ENCODE measurements at regions not wholly inside any gene's neighbourhood (a gene's known extent, or its start where the extent isn't known, plus 50 kb on each side); places are given as distances from the start of the nearest gene placed in this dataset.

DNA sequence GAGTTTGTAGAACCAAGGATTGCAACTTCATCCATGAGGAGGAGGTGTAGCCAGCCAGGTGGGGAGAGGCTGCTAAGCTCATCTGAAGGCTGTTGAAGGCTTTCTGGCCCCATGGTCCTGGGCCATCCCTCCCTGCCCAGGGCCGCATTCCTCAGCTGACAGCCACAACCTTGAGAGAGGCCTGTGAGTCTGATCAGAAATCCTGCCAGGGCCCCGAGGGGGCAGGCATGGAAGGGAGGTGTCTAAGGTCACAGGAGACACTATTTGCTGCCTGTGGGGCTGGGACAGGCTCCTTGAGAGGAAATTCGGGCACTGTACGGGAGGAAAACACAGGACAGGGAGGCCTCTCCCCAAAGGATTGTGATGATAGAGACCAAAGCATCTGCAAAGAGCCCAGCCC, 88.1 kb upstream of the IGLL5 start:
- no peak for DNase-seq (ENCODE audit: extremely low read depth in 1 of 2, low read depth in 1 of 2)

DNA sequence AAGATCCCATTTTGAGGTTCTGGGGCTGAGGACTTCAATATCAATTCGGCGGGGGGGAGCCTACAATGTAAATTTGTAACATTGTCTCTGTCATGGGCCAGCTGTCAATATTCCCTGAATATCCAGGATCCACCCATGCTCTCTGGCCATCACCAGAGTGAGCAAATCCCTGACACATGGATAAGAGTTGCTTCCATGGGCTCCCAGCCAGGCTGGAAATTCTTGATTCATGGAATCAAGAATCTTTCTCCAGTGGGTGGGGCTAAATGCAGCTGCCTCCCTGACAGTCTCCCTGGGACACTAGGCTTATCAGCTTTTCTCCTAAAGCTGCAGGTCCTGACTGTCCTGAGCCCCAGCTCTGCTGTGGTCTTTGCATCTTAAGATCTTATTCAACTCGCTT, 86.9 kb upstream of the IGLL5 start:
- DNase-seq (ENCODE audit: extremely low read depth in 1 of 2, low read depth in 1 of 2): no peak

DNA sequence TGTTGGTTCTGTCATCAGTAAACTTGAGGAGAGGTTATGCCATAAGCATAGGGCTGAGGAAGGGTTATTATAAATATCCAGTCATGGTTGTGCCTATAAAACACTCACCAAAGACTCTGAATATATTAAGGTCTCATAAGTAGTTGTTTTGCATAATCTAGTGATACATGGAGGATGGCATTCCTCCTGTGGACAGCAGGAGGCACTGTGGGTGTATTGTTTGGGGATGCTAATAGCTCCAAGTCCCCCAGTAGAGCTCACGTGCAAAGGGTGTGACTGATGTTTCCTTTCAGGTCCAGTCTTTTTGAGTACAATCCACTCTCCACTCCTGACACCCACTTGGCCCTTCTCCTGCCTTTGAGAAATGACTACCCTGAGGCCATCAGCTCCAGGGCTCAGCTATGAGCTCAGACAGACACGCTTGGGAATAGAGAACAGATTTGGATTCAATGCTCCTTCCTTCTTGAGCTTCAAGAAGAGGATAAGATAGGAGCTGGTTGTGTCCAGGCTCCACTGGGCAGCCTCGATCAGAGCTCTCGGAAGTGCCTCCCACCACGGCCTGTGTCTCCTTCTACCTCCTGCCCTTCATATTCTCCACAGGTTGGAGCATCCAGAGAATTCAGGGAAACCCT, 85.2 kb upstream of the IGLL5 start:
- DNase-seq (ENCODE audit: extremely low read depth in 1 of 2, low read depth in 1 of 2): no peak

DNA sequence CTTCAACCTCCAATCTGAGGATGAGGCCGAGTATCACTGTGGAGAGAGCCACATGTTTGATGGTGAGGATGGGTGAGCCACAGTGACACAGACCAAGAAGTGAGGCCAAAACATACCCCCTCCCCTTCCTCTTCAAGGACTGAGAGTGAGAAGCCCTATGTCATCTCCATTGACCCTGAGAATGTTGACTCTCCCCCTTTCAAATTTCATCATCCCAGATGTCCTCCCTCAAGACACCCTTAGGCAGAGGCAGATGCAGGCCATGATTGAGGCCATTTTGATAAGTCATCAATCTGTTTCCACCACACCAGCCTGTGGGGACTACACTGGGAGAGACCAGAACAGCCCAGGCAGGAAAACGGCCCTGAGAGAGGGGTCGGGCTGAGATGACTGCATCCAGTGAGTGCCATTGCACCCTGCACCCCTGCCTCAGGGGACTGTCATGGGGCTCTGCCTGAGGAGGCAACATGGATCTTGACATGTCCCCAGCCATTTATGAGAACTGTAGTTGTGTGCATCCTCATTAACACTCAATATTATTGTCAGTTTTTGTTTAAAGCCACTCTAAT, 84.2 kb upstream of the IGLL5 start:
- DNase-seq (ENCODE audit: extremely low read depth in 1 of 2, low read depth in 1 of 2): no peak

DNA sequence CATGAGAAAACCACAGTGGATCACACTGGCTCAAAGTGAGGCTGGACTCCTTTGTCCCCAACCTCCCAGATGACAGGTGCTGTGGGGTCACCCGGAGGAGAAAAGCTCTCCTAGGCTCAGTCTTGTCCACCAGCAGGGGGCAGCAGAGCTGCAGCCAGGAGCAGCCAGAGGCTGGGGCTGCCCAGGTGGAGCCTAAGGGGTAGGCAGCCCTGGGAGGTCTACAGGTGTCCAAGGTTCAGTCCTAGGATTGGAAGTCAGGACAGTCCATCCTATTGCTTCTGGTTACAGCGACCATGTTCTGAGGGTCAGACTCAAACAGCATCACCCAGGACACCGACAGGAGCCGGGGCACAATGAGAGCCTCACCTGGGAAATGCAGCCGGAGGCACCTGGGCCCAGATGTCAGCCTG, 77.6 kb upstream of the IGLL5 start:
- peak; percentile 32 to 57 for DNase-seq (ENCODE audit: extremely low read depth in 1 of 2, low read depth in 1 of 2)

DNA sequence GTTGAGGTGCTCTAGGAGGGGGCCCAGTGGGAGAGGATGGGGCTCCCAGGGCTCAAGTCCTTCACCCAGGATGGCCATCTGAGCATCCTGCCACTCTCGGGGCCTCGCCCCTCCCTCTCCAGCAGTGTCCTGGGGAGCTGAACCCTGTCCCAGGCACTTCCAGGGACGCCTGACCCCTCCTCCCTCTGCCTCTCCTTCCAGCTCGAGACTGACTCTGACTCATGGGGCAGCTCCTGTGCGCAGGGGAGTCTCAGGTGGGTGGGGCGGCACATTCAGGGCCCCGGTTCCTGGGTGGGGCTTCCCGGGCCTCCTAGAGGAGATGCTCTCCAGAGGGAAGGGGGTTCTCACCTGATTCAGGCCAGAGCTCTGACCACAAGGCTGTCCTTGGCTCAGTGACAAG, 77.1 kb upstream of the IGLL5 start:
- DNase-seq (ENCODE audit: extremely low read depth in 1 of 2, low read depth in 1 of 2): no peak

DNA sequence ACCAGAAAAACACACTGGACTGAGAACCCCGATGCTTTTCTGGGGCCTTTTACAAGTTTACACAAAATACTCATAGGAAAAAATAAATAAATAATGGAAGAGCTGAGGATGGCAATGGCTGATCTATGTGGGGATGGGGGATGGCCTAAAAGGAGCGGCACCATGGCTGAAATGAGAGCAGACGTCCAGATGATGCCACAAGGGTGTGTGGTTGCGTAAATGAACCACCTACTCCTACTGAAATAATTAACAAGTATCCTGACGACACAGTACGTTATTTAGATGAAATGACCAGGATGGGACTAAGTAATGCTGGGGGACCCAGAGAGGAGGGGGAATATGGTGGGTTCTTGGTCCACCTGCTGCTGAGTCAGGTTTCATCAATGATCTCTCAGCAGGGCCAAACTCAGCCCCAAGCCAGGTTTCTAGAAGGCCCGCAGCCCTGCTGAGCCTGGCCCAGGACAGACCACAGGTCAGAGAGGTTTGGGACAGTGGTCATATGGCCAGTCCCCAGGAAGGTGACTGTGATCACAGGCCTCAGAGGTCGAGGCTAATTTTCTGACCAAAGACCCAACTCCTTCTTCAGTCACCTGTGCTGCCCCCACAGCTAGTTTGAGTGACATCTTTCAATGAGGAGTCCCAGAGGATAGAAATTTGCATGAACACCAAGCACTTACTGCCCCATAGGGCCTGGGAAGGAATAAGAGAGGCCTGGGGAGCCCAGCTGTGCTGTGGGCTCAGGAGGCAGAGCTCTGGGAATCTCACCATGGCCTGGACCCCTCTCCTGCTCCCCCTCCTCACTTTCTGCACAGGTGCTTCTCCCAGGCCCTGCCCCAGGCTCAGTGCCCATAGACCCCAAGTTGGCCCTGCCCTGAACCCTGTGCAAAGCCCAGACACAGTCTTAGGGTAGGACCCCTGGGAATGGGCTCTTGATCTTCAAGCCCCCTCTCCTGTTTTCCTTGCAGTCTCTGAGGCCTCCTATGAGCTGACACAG, 76.3 kb upstream of the IGLL5 start:
- no peak for DNase-seq (ENCODE audit: extremely low read depth in 1 of 2, low read depth in 1 of 2)

DNA sequence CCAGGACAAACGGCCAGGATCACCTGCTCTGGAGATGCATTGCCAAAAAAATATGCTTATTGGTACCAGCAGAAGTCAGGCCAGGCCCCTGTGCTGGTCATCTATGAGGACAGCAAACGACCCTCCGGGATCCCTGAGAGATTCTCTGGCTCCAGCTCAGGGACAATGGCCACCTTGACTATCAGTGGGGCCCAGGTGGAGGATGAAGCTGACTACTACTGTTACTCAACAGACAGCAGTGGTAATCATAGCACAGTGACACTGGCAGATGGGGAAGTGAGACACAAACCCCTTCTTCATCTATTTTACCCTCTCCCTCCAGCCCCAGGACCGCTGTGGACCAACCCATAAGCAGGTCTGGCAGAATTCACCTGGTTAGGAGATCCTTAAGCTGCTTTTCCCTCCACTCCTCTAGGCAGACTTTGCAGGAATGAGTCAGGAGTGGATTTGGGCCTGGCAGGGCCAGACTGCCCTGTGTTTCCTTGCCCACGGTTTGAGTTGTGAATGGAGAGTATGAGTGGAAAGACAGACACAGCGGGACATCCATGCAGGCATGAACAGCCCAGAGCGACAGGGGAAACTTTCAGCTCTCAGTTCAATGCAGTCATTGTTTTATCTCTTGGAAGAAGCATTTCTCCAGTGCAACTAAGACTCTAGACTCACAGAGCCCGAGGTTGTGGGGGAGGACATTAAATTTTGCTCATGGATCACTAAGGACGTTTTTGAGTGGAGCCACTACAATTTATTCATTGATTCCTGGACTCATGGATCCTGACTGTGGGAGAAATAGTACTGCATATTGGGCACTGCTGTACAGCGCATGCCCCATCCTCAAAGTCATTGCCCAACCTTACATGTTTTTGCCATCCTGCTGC, 75.3 kb upstream of the IGLL5 start:
- no peak for DNase-seq (ENCODE audit: extremely low read depth in 1 of 2, low read depth in 1 of 2)

DNA sequence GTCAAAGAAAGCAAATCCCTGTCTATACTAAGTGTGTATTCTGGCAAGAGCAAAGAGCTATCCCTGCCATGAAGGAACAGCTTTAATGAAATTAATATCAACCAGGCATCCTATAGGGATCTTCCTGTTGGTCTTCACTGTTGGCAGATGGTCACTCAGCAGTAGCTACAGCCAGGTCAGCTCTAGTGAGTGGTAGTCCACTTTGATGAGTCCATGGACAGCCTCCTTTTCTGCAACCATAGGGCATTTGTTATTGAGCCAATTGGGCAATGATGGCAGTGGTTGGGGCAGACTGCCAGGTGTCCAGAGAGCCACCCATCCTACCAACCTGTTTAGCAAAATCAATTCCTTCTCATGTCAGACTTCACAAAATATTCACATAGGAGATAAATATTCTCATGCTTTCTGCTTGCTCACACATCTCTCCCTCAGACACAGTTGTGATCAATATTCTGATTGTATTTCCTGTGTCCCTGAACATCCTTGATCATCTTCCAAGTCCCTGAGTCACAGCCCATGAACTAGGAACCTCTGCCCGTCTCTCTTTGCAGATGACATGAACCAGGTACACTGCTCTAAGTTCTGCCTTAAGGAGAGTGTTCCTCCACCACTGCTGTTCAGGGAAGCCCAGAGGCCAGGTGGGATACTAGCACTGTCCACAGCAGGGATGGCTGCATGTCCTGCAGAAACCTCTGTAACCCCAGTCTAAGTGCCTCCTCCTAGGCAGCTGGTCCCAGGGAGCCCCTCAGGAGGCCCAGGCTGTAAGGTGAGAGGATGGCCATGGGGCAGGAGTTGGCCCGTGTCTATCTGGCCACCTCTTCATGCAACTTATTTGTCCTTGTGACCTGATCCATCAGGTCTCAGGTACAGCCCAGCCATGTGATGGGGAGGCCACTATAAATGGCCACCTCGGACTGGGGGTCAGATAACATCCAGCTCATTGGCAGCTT, 74.2 kb upstream of the IGLL5 start:
- DNase-seq (ENCODE audit: extremely low read depth in 1 of 2, low read depth in 1 of 2): no peak

DNA sequence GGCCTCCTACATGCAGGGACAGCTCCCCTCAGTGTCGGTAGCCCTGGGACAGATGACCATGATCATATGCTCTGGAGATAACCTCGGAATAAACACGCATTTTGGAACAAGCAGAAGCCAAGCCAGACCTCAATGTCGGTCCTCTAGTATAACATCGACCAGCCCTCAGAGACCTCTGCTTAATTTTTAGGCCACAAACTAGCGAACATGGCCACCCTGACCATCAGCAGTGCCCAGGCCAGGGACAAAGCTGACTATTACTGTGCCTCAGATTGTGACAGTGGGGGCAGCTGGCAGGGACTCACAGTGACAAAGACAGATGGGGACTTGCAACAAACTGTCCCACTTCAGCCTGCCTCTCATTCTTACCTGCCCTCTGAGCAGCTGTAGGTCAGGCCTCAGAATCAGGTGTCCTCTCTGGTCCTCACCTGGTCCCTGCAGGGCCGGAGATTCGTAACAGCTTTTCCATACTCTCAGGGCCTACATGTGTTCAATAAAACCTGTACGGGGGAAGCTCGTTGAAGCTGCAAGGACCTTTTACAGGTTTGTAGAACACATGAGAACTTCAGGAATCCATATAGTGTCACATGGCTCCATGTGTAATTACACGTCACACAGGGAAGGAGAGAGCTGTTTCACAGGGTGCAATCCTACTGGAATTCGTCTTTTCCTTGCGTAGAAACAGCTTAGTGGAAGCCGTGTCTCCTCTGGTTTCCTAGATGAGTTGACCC, 72.8 kb upstream of the IGLL5 start:
- DNase-seq (ENCODE audit: extremely low read depth in 1 of 2, low read depth in 1 of 2): no peak

DNA sequence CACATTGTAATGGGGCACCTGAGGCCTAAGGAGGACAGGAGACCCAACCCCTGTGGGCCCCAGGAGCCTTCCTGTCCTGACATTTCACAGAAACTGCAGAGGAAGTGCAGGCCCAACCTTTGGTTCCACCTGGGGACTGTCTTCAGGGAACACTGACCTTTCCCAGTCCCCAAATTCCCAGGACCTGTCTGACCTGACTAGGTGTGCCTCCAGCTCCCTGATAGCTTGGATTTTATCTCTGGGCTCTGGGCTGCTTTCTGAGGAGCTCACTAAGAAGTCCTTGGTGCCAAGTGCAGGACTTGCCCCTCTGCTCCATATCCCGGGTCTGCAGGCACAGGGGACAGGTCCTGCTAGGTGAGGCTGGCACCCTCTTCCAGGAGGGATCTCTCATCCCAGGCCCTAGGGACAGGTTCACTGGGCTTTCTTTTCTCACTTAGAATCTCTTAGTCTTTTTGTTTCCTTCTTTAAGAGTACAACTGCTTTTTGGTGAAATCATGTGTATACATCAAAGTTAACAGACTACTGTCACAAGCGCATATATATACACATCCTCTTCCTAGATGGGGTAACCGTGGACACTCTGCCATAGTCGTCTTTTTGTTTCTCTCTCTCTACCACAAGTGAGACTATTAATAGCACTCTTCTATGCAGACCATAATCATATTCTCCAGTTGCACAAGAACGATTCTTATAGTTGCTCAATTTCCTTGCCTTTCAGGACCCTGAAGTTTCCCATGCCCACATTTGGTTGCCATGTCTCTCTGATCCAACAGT, 72.0 kb upstream of the IGLL5 start:
- DNase-seq (ENCODE audit: extremely low read depth in 1 of 2, low read depth in 1 of 2): no peak

DNA sequence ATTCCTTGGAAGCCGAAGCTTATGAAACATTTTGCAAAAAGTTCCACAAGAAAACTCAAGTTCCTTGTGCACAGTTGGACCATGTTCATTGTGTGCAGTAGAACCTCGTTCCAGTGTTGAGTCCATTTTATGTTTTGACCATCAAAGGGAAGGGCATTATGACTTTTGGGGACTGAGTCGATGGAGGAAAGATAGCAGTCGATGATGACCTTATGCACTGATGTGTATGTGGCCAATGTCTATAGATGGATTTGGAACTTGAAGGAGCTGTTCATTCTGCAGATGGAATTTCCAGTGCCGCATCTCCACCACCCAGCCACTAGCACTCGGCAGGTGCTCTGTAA, 71.5 kb upstream of the IGLL5 start:
- DNase-seq (ENCODE audit: extremely low read depth in 1 of 2, low read depth in 1 of 2): no peak

DNA sequence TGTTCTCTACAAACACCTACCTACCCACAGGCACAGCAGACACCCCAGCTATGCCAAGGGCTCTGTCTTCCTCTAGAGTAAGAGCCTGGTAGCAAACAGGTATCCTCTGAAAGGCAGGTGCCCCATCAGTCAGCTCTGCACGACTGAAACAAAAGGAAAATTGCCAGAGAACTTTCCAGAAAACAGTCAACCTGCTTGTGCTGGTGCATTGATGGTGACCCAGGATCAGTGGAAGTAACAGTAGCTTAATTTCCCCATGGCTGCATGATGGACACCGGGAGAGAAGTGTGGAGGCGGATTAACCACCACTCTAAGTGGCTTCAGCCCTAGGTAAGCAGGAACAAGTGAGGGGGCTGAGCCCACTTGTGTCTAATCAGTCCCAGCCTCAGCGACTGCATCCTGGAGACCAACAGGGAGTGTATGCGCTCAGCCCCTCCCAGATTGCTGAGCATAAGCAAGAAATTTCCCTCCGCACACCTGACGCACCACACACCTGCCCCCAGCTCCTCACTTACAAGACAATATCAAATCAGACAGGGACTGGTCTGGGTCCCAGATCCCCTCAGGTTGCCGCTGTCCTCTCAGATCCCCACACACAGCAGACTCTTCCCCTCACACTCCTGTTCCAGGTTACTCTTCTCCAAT, 70.7 kb upstream of the IGLL5 start:
- no peak for DNase-seq (ENCODE audit: extremely low read depth in 1 of 2, low read depth in 1 of 2)

DNA sequence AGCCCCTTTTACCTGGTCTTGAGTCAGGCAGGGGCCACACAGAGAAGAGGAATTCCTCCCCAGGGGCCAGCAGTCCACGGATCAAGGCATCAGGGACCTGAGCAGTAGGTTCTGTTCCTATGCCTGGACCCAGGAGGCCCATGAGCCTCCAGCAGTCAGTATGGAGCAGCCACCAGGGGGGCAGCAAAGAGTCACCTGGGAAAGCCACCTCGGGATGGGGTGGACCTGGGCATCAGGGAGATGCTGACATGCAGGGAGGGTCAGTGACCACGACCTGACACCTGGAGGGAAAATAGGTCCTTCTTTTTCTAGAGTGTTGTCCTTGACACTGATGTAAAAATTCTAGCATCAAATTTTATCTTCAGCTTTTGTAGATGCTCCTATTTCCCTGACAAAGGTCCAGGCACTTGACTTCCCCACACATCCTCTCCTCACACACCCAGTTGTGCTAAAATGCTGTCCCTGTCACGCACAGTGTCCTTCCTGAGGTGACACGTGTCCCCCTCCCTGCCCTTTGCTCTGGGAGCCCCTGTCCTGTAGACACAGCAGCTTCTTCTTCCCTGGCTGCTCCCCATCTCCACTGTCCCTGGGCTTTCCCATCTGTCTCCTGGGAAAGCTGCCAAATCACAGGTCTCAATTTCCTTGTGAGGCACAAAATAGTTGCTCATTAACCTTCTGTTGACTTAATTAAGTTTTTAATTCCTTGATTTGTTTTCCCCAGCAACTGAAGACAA, 70.0 kb upstream of the IGLL5 start:
- no peak for DNase-seq (ENCODE audit: extremely low read depth in 1 of 2, low read depth in 1 of 2)

DNA sequence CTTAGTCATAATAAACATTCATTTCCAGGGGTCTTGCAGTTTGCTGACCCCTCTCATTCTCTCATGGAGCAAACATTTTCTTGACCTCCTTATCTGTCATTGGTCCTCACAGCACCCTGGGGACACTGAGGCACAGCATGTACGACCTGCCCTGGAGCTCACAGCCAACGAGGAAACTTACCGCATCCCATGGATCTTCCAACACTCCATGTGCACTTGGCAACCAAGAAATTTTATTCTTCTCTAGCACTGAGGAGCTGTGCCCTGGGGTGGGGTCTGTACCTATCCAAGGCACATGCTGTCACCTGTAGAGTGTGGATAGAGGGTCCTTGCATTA, 69.4 kb upstream of the IGLL5 start:
- no peak for DNase-seq (ENCODE audit: extremely low read depth in 1 of 2, low read depth in 1 of 2)

DNA sequence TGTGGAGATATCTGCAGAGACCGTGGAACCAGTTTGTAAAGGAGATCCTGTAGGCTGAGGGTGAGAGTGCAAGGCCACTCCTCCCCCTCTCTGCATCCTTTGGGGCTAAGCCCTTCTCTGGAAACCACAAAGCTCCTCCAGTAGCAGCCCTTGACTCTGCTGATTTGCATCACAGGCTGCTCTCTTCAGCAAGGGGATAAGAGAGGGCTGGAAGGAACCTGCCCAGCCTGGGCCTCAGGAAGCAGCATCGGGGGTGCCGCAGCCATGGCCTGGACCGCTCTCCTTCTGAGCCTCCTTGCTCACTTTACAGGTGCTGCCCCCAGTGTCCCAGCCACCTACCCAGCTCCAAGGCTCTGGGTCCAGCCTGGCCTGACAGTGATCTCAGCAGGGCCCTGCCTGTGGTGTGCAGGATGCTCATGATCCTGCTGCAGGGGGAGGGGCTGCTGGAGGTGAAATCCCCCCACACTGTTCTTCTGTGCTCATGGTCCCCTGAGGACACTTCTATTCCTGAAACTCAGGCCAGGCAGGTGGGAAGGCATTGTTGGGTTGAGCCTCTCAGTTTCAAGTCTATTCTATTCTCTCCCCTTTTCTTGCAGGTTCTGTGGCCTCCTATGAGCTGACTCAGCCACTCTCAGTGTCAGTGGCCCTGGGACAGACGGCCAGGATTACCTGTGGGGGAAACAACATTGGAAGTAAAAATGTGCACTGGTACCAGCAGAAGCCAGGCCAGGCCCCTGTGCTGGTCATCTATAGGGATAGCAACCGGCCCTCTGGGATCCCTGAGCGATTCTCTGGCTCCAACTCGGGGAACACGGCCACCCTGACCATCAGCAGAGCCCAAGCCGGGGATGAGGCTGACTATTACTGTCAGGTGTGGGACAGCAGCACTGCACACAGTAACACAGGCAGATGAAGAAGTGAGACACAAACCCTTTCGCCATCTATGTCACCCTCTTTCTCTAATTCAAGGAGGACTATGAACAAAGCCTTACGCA, 68.5 kb upstream of the IGLL5 start:
- DNase-seq (ENCODE audit: extremely low read depth in 1 of 2, low read depth in 1 of 2): no peak
